ENCODE measurements at regions not wholly inside any gene's neighbourhood (a gene's known extent, or its start where the extent isn't known, plus 50 kb on each side); places are given as distances from the start of the nearest gene placed in this dataset.

DNA sequence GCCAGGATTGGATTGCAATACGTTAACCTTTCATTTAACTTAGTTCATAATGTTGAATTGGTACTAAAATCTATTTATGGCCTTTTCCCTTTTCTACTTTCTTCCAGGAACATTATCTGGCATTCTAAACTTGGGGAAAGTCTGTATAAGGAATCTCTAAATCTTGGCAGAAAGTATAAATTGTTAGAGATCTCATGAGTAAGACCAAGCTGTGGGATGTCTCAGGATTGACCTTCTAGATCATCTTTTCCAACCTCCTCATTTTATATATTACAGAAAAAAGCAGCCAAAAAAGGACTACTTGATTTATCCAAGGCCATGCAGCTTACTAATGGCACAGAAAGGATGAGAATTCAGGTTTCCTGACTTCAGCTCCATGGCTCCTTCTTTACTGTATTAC lies 598.3 kb downstream of the INHBA start:
- DNase-seq (no peak), ATAC-seq (ENCODE audit: low read depth) (no peak)
- no CpG with 5 or more reads among the region's 1 CpG for WGBS (ENCODE audit: insufficient coverage)
- Histone ChIP-seq H3K4me2 (replicated peaks; ENCODE audit: low read depth, low read length, poor library complexity, severe bottlenecking) (no peak overlapping the region), H3K27ac (ENCODE audit: low read length in 2 of 2) (no peak overlapping the region), H3K4me1 (ENCODE audit: control insufficient read depth in 2 of 2, insufficient read depth in 2 of 2, low read length in 2 of 2) (no peaks in the 10 kb centered on the region), H3K9me3 (ENCODE audit: control extremely low read depth in 1 of 3, control insufficient read depth in 2 of 3, insufficient read depth in 1 of 3, low read length in 2 of 3) (no peaks in the 10 kb centered on the region), H3K27me3 (replicated peaks in 1 of 4; ENCODE audit: control extremely low read depth in 1 of 4, control insufficient read depth in 3 of 4, insufficient read depth in 4 of 4, low read length in 3 of 4) (no peaks in the 10 kb centered on the region), H3K79me2 (ENCODE audit: control insufficient read depth, insufficient read depth, low read length) (no peaks in the 10 kb centered on the region), H3K4me3 (ENCODE audit: control extremely low read depth in 1 of 5, extremely low read depth in 1 of 5, insufficient read depth in 1 of 5, low read depth in 2 of 5, low read length in 4 of 5) (no peak overlapping the region), H3K9ac (ENCODE audit: low read length) (no peak overlapping the region), H2AFZ (ENCODE audit: insufficient read depth, low read depth, low read length, poor library complexity, severe bottlenecking) (no peak overlapping the region), H3K36me3 (replicated peaks in 1 of 2; ENCODE audit: control extremely low read depth in 1 of 2, control insufficient read depth in 1 of 2, extremely low read depth in 1 of 2, insufficient read depth in 2 of 2, low read length in 1 of 2) (no peaks in the 10 kb centered on the region), H4K20me1 (ENCODE audit: control insufficient read depth, insufficient read depth, low read length, poor library complexity, severe bottlenecking) (no peaks in the 10 kb centered on the region)
- Mint-ChIP-seq H3K4me1 (no peaks in the 10 kb centered on the region), H3K27ac (no peak overlapping the region), H3K27me3 (no peaks in the 10 kb centered on the region), H3K9me3 (ENCODE audit: insufficient read depth) (no peaks in the 10 kb centered on the region), H3K4me3 (no peak overlapping the region)
- intact Hi-C loops (cut with micrococcal nuclease) = no loop called here
- POLR2A ChIA-PET = no interaction called here
- TF ChIP-seq, protein P1, sequence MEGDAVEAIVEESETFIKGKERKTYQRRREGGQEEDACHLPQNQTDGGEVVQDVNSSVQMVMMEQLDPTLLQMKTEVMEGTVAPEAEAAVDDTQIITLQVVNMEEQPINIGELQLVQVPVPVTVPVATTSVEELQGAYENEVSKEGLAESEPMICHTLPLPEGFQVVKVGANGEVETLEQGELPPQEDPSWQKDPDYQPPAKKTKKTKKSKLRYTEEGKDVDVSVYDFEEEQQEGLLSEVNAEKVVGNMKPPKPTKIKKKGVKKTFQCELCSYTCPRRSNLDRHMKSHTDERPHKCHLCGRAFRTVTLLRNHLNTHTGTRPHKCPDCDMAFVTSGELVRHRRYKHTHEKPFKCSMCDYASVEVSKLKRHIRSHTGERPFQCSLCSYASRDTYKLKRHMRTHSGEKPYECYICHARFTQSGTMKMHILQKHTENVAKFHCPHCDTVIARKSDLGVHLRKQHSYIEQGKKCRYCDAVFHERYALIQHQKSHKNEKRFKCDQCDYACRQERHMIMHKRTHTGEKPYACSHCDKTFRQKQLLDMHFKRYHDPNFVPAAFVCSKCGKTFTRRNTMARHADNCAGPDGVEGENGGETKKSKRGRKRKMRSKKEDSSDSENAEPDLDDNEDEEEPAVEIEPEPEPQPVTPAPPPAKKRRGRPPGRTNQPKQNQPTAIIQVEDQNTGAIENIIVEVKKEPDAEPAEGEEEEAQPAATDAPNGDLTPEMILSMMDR (IDR thresholded peaks at IDR 0.05) = no peak
- no peak for TF ChIP-seq EZH2 (IDR thresholded peaks at IDR 0.05; ENCODE audit: borderline replicate concordance, insufficient read depth, low read depth, low read length, poor library complexity, severe bottlenecking)
- CTCF ChIA-PET = no interaction called here

DNA sequence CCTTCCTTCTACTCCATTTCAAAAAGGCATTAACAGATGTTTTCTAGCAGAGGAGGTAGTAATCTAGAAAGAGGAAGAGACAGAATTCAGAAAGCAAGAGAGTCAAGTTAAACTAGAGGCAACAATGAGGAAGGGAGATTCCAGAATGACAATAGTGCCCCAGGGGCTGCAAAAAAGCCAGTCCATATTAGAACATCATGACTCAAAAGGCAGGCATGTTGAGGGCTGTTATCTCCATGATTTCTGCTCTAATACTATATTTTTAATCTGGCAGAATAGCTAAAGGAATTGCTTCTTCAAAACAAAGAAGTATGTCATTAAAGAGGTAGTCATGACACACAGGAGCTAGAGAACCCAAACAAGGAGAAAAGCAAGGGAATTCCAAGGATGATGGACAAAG lies 599.6 kb downstream of the INHBA start:
- H3K9me3 Mint-ChIP-seq (ENCODE audit: insufficient read depth) = no peaks in the 10 kb centered on the region

More for the DNA sequence above, 599.6 kb downstream of the INHBA start:
- Histone ChIP-seq H3K27me3 (replicated peaks in 1 of 4; ENCODE audit: control extremely low read depth in 1 of 4, control insufficient read depth in 3 of 4, insufficient read depth in 4 of 4, low read length in 3 of 4) (no peaks in the 10 kb centered on the region), H3K9me3 (ENCODE audit: control extremely low read depth in 1 of 3, control insufficient read depth in 2 of 3, insufficient read depth in 1 of 3, low read length in 2 of 3) (no peaks in the 10 kb centered on the region), H3K9ac (ENCODE audit: low read length) (no peak overlapping the region), H3K79me2 (ENCODE audit: control insufficient read depth, insufficient read depth, low read length) (no peaks in the 10 kb centered on the region), H3K4me1 (ENCODE audit: control insufficient read depth in 2 of 2, insufficient read depth in 2 of 2, low read length in 2 of 2) (no peaks in the 10 kb centered on the region), H4K20me1 (ENCODE audit: control insufficient read depth, insufficient read depth, low read length, poor library complexity, severe bottlenecking) (no peaks in the 10 kb centered on the region), H3K27ac (ENCODE audit: low read length in 2 of 2) (no peak overlapping the region), H3K4me3 (ENCODE audit: control extremely low read depth in 1 of 5, extremely low read depth in 1 of 5, insufficient read depth in 1 of 5, low read depth in 2 of 5, low read length in 4 of 5) (no peak overlapping the region), H3K36me3 (replicated peaks in 1 of 2; ENCODE audit: control extremely low read depth in 1 of 2, control insufficient read depth in 1 of 2, extremely low read depth in 1 of 2, insufficient read depth in 2 of 2, low read length in 1 of 2) (no peaks in the 10 kb centered on the region), H3K4me2 (replicated peaks; ENCODE audit: low read depth, low read length, poor library complexity, severe bottlenecking) (no peak overlapping the region), H2AFZ (ENCODE audit: insufficient read depth, low read depth, low read length, poor library complexity, severe bottlenecking) (no peak overlapping the region)
- ATAC-seq (ENCODE audit: low read depth) = no peak
- ChIA-PET CTCF (no interaction called here), POLR2A (no interaction called here)
- TF ChIP-seq EZH2 (IDR thresholded peaks at IDR 0.05; ENCODE audit: borderline replicate concordance, insufficient read depth, low read depth, low read length, poor library complexity, severe bottlenecking) = no peak
- TF ChIP-seq, protein P1 (IDR thresholded peaks at IDR 0.05) = no peak
- no peak for DNase-seq
- intact Hi-C loops (cut with micrococcal nuclease) = no loop called here
- Mint-ChIP-seq H3K27ac (no peak overlapping the region), H3K4me1 (no peaks in the 10 kb centered on the region), H3K27me3 (no peaks in the 10 kb centered on the region), H3K4me3 (no peak overlapping the region)
